RWPE2 (cell line): ENCODE measurements at regions not wholly inside any gene's neighbourhood (a gene's known extent, or its start where the extent isn't known, plus 50 kb on each side); places are given as distances from the start of the nearest gene placed in this dataset.
"Not testable (repeated sequence)": the region's sequence is repeated elsewhere in the genome, so short reads cannot be mapped to it uniquely, and the experiment has no call there.

Source experiments
- ATAC-seq: fragments of 200-7000 bp; cut with Tn5 transposase; 3 replicates; pipeline ENCODE4 v1.9.1; 2021; ENCODE audit warnings: low read depth
- DNase-seq: peaks from one replicate; pipeline ENCODE4 v3.0.0-alpha.2; 2020; ENCODE audit warnings: low spot score
- H3K27ac ChIP-seq: fragments of 450-650 bp; 2 replicates; pipeline ENCODE4 v1.5.1; 2017; ENCODE audit warnings: mild to moderate bottlenecking; ENCODE audit not compliant: poor library complexity, severe bottlenecking
- H3K27me3 ChIP-seq: fragments of 250-450 bp; sonication (Bioruptor Pico); 2 replicates; pipeline ENCODE4 v1.5.1; 2021; ENCODE audit warnings: mild to moderate bottlenecking, moderate library complexity; ENCODE audit not compliant: insufficient read depth, poor library complexity, severe bottlenecking
- H3K36me3 ChIP-seq: fragments of 250-450 bp; sonication (Bioruptor Pico); 2 replicates; pipeline ENCODE4 v1.5.1; 2020; ENCODE audit warnings: low read depth, mild to moderate bottlenecking, moderate library complexity
- H3K4me1 ChIP-seq: fragments of 250-450 bp; sonication (Bioruptor Pico); 2 replicates; pipeline ENCODE4 v1.5.1; 2021; ENCODE audit warnings: mild to moderate bottlenecking, moderate library complexity; ENCODE audit not compliant: insufficient read depth, poor library complexity, severe bottlenecking
- H3K4me3 ChIP-seq: fragments of 250-450 bp; sonication (Bioruptor Pico); 2 replicates; pipeline ENCODE4 v1.5.1; 2021; ENCODE audit warnings: mild to moderate bottlenecking, moderate library complexity; ENCODE audit not compliant: severe bottlenecking
- H3K9me3 ChIP-seq: fragments of 250-450 bp; sonication (Bioruptor Pico); 2 replicates; pipeline ENCODE4 v1.5.1; 2021; ENCODE audit warnings: mild to moderate bottlenecking, moderate library complexity; ENCODE audit not compliant: severe bottlenecking
- TF ChIP-seq, protein P1 (sequence below): fragments of 450-650 bp; IDR thresholded peaks from one replicate; pipeline ENCODE4 v1.5.1; 2017; ENCODE audit warnings: mild to moderate bottlenecking, moderate library complexity; ENCODE audit not compliant: poor library complexity, severe bottlenecking

DNA sequence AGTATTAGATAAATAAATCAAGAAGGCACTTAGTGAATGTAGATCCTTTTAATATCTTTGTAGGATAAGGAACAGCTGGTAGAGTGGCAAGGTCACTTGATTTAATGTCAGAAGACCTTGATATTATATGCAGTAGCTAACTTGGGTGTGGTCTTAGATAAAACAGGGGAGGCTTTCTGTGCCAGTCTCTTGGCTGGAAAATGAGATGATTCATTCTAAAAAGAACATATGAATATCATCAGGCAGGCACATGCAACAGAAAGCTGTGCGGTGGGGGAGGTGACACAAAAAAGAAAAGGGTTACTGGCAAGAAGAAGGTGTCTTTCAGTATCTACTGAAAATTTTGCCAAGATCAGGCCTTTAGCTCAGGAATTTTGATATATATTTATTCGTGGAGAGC, 931.7 kb upstream of the CELF4 start:
- Histone ChIP-seq H3K4me1 (no peaks in the 10 kb centered on the region), H3K9me3 (no peaks in the 10 kb centered on the region), H3K36me3 (no peaks in the 10 kb centered on the region), H3K4me3 (no peak overlapping the region), H3K27me3 (no peaks in the 10 kb centered on the region), H3K27ac (no peak overlapping the region)
- no peak for DNase-seq
- no peak for ATAC-seq
- TF ChIP-seq, protein P1, sequence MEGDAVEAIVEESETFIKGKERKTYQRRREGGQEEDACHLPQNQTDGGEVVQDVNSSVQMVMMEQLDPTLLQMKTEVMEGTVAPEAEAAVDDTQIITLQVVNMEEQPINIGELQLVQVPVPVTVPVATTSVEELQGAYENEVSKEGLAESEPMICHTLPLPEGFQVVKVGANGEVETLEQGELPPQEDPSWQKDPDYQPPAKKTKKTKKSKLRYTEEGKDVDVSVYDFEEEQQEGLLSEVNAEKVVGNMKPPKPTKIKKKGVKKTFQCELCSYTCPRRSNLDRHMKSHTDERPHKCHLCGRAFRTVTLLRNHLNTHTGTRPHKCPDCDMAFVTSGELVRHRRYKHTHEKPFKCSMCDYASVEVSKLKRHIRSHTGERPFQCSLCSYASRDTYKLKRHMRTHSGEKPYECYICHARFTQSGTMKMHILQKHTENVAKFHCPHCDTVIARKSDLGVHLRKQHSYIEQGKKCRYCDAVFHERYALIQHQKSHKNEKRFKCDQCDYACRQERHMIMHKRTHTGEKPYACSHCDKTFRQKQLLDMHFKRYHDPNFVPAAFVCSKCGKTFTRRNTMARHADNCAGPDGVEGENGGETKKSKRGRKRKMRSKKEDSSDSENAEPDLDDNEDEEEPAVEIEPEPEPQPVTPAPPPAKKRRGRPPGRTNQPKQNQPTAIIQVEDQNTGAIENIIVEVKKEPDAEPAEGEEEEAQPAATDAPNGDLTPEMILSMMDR: no peak

DNA sequence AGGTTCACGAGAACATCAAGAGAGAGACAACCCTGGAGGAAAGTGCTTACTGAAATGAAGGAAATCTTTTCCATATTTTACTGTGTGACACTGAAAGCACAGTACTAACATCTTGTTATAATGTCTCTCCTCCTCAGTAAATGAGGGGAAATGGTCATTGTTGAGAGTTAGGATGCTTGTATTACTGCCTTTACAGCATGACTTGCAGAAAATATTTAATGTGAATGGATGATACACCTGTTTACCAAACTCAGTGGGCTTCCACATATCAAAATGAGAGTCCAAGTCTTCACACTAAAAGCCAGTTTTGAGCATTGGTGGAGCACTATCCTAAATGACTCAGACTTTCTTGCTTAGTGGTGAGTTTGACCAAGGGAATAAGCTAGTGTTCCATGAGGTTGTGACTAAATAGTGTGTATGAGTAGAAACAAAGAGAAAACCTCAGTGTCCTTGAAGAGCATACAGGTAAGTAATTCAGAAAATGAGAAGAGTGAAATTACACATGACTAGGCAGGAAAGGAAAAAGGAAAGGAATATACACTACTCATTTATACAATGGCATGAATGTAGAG, 930.7 kb upstream of the CELF4 start:
- no peaks in the 10 kb centered on the region for H3K27me3 ChIP-seq
- DNase-seq (no peak), ATAC-seq (no peak)
- H3K9me3 ChIP-seq: no peaks in the 10 kb centered on the region
- H3K36me3 ChIP-seq: no peaks in the 10 kb centered on the region
- H3K4me3 ChIP-seq: no peak overlapping the region
- H3K4me1 ChIP-seq: no peaks in the 10 kb centered on the region
- no peak overlapping the region for H3K27ac ChIP-seq
- TF ChIP-seq, protein P1: no peak

DNA sequence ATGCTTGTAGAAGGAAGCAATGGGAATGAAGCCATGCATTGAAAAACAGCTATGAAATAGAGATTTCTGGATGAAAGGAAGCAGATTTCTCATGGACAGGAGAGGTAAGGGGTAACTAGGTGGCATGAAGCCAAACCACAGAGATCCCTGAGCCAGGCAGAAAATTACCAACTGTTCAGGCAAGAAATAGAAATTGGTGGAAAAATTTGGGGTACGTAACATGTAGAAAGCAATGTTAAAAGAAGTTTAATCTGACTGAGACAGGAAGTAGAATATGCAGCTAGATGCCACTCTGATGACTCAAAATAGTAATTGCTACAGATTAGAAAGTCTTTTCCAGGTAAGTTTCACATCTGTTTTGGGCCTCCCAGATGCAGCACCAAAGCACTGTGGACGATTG, 928.5 kb upstream of the CELF4 start:
- Histone ChIP-seq H3K9me3 (no peaks in the 10 kb centered on the region), H3K27me3 (no peaks in the 10 kb centered on the region), H3K27ac (peak overlapping the region; percentile 62), H3K4me1 (no peaks in the 10 kb centered on the region), H3K36me3 (no peaks in the 10 kb centered on the region), H3K4me3 (no peak overlapping the region)
- no peak for DNase-seq
- ATAC-seq: peak; percentile 78
- TF ChIP-seq, protein P1: no peak

DNA sequence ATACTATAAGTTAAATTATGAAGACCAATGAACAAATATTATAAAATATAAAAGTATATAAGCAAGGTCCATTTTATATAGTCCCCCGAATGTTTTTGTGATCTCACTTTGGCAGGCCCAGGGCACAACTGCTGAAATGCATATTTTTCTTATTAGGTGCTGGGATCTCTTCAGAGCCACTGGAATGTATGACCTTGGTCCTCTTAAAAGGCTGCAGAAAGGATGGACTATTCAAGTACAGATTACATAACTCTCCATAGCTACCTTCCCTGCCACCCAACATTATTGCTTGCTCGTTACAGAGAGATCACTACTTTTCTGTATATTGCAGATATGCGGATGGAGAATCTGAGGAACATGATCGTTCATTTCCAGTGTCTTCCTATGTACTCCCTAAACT, 925.6 kb upstream of the CELF4 start:
- TF ChIP-seq, protein P1: no peak
- H3K27ac ChIP-seq: no peak overlapping the region
- H3K36me3 ChIP-seq: no peaks in the 10 kb centered on the region
- no peak for DNase-seq
- H3K4me3 ChIP-seq: no peak overlapping the region
- H3K27me3 ChIP-seq: no peaks in the 10 kb centered on the region
- ATAC-seq: no peak
- no peaks in the 10 kb centered on the region for H3K9me3 ChIP-seq
- H3K4me1 ChIP-seq: no peaks in the 10 kb centered on the region

DNA sequence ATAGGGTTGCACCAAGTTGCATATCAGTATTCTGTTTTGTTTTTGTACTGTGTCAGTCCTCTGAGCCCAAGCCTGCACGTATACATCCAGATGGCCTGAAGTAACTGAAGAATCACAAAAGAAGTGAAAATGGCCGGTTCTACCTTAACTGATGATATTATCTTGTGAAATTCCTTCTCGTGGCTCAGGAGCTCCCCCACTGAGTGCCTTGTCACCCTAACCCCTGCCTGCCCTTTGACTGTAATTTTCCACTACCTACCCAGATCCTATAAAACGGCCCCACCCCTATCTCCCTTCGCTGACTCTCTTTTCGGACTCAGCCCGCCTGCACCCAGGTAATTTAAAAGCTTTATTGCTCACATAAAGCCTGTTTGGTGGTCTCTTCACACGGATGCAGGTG, 924.1 kb upstream of the CELF4 start:
- ATAC-seq, H3K4me3 ChIP-seq: not testable (repeated sequence)

More for the DNA sequence above, 924.1 kb upstream of the CELF4 start:
- not testable (repeated sequence) for H3K4me1 ChIP-seq, H3K27ac ChIP-seq, H3K36me3 ChIP-seq, H3K27me3 ChIP-seq, DNase-seq, H3K9me3 ChIP-seq
